ENCODE measurements at regions not wholly inside any gene's neighbourhood (a gene's known extent, or its start where the extent isn't known, plus 50 kb on each side); places are given as distances from the start of the nearest gene placed in this dataset.

DNA sequence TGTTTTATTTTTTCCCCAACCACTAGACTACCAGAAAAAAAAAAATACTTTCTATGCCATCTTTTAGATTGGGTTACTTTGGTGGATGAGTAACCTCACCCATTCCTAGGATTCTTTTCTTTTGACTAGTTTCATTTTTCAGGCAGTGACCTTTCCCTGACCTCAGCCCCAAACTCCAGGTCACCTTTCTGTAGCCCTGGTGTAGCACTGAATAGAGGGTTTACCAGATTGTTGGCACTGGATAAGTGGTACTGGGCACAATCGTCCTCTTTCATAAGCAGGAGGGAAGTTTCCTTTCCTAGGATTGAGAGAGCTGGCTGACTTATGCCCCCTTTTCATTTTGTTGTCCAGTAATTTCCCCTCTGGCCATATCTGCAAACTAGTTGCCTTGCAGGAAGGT, 169.4 kb upstream of the TMEM161B start:
- Histone ChIP-seq H4K91ac (ENCODE audit: insufficient read length, low read depth, low read length) (no peak overlapping the region), H2BK15ac (ENCODE audit: low read depth, low read length) (no peak overlapping the region), H3K27me3 (ENCODE audit: insufficient read depth, low read length) (no peaks in the 10 kb centered on the region), H3K4me1 (ENCODE audit: insufficient read depth, low read length) (peaks cover 7% of the 10 kb centered on the region; the same call in 1 of the 2 replicates), H2BK5ac (ENCODE audit: insufficient read length, low read length) (no peak overlapping the region), H3K4ac (ENCODE audit: low read depth, low read length) (no peak overlapping the region), H2AK5ac (ENCODE audit: insufficient read length, low read length) (no peak overlapping the region), H3K23ac (ENCODE audit: insufficient read length, low read depth, low read length) (no peak overlapping the region), H3K18ac (ENCODE audit: insufficient read length, low read depth, low read length) (no peak overlapping the region), H2AFZ (ENCODE audit: low read length) (no peak overlapping the region), H3K9me3 (ENCODE audit: control insufficient read depth, low read depth, low read length) (no peaks in the 10 kb centered on the region), H3T11ph (ENCODE audit: low read length) (no peak overlapping the region), H3K23me2 (ENCODE audit: insufficient read length, low read depth, low read length, poor library complexity, severe bottlenecking) (no peaks in the 10 kb centered on the region), H3K9ac (ENCODE audit: extremely low read depth, insufficient read length, low read length) (no peak overlapping the region), H3K56ac (ENCODE audit: insufficient read length, low read depth, low read length) (no peak overlapping the region), H4K5ac (ENCODE audit: insufficient read length, low read depth, low read length) (no peak overlapping the region), H3K14ac (ENCODE audit: insufficient read depth, low read length) (no peak overlapping the region), H2BK20ac (ENCODE audit: low read depth, low read length, poor library complexity, severe bottlenecking) (no peak overlapping the region), H3K27ac (ENCODE audit: insufficient read length, low read depth, low read length) (no peak overlapping the region), H3K79me1 (ENCODE audit: insufficient read depth, low read depth, low read length, poor library complexity, severe bottlenecking) (no peaks in the 10 kb centered on the region), H2BK120ac (ENCODE audit: low read depth, low read length, poor library complexity, severe bottlenecking) (no peak overlapping the region), H4K8ac (replicated peaks; ENCODE audit: insufficient read length, low read depth, low read length) (no peak overlapping the region), H3K79me2 (ENCODE audit: insufficient read depth, low read length) (no peaks in the 10 kb centered on the region), H4K20me1 (ENCODE audit: control insufficient read depth, insufficient read depth, insufficient read length) (no peaks in the 10 kb centered on the region), H3K4me2 (ENCODE audit: insufficient read depth, insufficient read length, low read length) (no peak overlapping the region), H2BK12ac (ENCODE audit: insufficient read length, low read depth, low read length) (no peak overlapping the region)
- Mint-ChIP-seq H3K36me3 (ENCODE audit: insufficient read depth in 1 of 3, low read depth in 3 of 3) (peaks cover 0 to 4% (median 0%) of the 10 kb centered on the region in 3 experiments; a peak in 1 of 7 replicates), H3K9me3 (no peaks in the 10 kb centered on the region), H3K4me1 (peaks cover 10% of the 10 kb centered on the region in 2 experiments), H3K4me3 (no peak overlapping the region), H3K27ac (no peak overlapping the region), H3K27me3 (ENCODE audit: low read depth) (no peaks in the 10 kb centered on the region)
- DNase-seq: no peak
- TF ChIP-seq, protein P1, sequence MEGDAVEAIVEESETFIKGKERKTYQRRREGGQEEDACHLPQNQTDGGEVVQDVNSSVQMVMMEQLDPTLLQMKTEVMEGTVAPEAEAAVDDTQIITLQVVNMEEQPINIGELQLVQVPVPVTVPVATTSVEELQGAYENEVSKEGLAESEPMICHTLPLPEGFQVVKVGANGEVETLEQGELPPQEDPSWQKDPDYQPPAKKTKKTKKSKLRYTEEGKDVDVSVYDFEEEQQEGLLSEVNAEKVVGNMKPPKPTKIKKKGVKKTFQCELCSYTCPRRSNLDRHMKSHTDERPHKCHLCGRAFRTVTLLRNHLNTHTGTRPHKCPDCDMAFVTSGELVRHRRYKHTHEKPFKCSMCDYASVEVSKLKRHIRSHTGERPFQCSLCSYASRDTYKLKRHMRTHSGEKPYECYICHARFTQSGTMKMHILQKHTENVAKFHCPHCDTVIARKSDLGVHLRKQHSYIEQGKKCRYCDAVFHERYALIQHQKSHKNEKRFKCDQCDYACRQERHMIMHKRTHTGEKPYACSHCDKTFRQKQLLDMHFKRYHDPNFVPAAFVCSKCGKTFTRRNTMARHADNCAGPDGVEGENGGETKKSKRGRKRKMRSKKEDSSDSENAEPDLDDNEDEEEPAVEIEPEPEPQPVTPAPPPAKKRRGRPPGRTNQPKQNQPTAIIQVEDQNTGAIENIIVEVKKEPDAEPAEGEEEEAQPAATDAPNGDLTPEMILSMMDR (conservative IDR thresholded peaks at IDR 0.05): no peak
- no CpG with 5 or more reads among the region's 1 CpG for WGBS (ENCODE audit: extremely low coverage, insufficient read length, low lambda C conversion rate)
